ENCODE measurements at regions not wholly inside any gene's neighbourhood (a gene's known extent, or its start where the extent isn't known, plus 50 kb on each side); places are given as distances from the start of the nearest gene placed in this dataset.

GRCh38 chr5:3175416-3175815, 420.2 kb upstream of the IRX1 start:
- TF ChIP-seq CTCF (IDR thresholded peaks at IDR 0.05) = no peak
- no peak for TF ChIP-seq TCF7L2 (IDR thresholded peaks at IDR 0.05; ENCODE audit: low read depth, low read length)

Measured in Panc1 (cell line).